Kasumi-1 (cell line): ENCODE measurements at regions not wholly inside any gene's neighbourhood (a gene's known extent, or its start where the extent isn't known, plus 50 kb on each side); places are given as distances from the start of the nearest gene placed in this dataset.

Experiments
- DNase-seq, 2 experiments: peaks; one replicate each; lab custom pipeline; 2025; lab: John Stamatoyannopoulos, UW

DNA sequence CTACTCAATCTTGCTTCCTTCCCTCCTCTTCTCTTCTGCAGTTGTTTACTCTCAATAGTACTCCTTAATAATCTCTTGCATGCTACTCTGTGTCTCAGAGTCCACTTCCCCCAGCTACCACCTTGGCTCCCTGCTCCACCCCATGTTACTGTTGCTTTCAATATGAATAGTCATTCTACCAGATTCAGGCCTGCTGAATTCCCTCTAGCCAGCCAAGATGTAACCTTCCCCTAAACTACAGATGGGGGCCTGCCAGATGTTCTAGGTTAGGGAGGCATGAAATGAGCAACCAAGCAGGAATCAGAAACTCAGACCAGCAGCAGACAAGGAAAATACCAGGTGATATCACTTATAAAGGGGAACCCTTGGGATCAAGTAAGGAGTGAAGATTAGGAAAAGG, 392.1 kb upstream of the DDHD1 start:
- DNase-seq = no peak

DNA sequence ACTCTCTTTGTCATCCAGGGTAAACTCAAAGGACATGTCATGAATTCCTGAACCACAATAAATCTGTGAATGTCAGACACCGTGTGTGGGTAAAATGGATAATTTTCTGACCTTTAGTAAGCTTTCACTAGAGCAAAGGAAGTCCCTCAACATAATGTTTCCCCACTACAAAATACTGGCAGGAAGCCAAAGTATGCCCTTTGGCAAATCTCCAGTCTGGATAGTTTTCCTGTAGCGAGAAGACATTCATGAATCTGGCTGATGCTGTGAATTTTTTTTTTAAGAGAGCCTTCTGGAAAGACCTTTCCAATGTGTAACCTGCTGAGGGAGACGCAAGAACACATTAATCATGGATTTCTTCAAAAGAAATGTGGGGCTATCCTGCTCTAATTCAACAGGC, 389.6 kb upstream of the DDHD1 start:
- DNase-seq = no peak

DNA sequence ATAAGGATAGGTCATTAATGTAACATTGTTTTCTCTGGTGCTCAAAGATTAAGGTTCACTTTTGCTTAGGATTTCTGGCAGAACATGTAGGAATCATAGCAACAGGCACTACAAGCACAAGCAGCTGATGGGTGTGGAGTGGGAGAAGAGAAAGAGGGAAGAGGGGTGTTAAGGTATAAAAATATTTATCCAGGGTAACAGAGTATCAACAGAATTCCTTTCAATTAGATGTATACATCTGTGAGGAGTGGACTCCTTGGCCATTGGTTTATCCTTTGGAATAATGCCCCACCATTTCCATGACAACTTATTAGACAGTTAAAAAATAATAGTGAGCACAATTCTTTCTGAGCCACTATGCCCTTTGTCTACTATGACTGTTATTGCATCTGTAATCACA, 388.3 kb upstream of the DDHD1 start:
- DNase-seq = no peak

DNA sequence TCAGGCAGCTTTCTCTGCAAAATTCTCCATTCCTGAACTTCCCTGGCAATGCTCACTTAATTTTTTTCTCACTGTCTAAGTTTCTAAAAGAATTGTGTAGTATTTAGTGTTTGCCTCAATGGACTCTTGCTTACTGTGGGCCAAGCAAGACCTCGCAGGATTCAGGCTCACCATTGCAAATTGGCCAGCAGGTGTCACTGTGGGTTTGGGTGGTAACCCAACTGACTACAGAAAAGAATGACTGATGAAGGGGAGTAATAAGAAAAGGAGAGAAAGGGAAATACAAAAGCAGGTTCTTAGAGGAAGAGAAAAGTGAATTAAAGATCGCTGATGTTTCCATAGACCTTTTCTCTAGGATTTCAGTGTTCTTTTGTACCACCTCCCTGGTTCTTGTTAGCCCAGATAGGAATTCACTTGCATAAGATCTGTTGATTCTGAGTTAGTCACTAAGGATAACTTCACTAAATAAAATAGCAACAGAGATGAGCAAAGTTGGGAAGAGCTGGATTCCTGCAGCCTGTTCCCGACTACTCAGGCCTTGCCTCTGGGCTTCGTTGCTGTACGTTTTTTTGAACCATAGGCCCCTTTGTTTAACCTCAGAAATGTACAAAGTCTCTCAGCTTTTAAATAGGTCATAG, 386.5 kb upstream of the DDHD1 start:
- peak; percentile 54 to 69 for DNase-seq

DNA sequence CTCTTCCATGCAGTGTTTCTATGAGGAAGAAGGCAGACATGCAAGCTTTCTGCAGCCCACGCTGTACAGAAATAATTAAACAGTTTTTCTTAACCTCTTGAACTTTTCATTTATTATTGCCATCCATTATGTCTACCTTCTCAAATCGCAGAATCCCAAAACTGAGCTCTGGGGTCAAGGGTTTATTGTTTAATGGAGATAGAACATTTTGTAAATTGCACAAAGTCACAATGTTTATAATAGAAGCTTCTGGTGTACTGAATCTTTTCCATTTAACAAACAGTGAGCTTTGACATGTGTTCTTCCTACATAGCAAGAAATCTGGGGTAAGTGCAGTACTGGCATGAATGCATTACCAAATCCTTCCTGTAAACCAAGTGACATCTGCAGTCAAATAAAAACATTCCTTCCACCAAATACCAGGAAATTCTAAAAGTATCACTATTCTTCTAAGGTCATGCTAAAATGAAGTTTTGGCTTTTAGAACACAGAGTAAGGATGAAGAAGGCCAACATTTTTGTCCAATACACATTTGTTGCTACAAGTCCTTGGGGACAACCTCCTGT, 385.3 kb upstream of the DDHD1 start:
- DNase-seq = no peak

DNA sequence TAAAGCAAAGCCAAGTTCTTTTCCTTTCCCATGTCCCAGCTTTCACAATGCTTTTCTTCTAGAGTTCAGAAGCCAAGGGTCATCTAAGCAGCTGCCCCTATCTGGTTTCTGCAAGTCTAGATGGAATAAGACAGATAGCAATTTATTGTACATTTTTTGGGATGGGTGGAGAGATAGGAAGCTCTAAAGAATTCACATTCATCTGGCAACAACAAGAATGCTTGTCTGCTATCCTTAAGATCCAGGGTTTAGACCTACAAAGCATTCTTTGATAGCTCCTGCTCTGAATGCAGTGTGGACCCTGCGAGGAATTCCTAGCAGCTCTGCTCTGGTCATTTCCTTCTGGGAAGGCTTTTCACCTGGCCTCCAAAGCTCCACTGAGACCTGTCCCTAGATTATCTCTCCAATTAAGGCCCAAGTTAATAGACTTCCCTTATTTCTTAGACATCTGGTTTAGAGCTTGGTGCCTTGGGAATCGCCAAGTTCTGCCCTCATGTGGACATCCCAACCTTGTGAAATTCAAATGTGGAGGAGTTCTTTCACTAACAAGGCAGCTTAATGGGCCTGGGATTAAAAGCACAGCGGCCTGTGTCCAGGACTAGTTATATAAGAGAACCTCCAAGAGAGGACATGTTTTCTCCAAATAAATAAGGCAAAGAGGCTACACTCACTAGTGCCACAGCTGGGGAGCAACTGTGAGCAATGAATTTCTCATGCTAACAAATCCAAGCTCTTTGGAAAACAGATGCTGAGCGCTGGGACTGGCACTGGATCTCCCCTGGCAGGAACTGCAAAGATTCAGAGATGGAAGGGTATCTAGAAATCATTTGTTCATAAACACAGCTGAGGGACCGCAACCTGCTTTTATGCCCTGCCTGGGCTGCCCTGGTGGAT, 384.5 kb upstream of the DDHD1 start:
- no peak for DNase-seq

DNA sequence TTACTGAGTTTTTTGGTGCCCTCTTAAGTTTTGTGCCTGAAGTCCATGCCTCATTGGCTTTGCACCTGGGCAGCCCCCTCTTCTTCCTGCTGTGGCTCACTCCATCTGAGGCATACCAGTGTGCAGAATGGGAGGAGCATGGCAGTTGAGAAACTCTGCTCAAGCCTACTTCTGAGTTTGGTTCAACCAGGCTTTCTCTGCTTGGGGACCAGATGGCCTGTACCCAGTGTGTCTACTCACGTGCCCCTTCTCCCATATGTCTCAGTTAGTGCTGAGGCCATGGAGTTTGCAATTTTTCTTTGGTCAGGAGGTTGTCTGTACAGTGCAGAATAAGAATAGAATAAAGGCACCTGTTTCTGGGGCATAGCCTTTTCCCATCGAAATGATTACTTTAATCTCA, 383.3 kb upstream of the DDHD1 start:
- DNase-seq = no peak

DNA sequence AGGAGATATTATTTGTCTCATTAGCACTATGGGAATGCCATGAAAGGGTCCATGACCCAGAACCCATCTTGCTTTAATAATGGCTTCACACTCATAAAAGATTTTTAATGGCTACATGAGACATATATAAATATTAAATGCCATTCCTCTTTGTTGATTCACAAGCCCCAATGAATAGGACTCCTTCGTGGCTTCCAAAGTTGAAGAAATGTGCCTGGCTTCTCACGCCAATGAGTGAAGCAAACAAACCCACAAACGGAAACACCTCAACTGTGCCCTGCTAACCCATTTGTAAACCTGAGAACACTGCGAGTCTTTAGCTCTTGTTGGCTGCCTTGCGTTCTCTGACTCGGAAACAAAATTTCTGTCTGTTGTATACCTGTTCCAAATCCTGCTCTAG, 381.7 kb upstream of the DDHD1 start:
- DNase-seq = no peak

DNA sequence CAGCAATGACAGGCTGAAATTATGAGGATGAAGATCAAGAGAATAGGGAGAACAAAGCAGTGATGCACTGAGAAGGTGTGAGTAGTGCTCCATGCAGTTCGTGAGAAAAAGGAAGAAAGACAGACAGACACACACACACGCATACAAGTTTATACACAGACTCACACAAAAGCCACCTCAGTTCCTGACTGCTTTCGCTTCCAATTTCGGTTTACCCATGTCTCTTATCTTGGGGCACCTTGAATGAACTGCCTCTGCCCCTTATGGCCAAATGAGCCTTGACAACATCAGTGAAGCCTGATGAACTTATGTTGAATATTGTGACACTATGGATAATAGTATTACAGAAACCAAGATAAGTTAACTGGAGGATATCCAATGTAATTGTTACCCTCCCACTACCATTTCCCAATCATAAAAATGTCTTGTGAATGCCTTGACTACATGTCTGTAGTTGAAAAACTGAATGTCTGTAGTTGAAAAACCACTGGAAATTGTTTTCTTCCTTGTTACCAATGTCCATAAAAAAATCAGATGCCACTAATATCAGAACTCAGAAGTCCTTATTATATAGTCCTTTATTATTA, 380.4 kb upstream of the DDHD1 start:
- no peak for DNase-seq

DNA sequence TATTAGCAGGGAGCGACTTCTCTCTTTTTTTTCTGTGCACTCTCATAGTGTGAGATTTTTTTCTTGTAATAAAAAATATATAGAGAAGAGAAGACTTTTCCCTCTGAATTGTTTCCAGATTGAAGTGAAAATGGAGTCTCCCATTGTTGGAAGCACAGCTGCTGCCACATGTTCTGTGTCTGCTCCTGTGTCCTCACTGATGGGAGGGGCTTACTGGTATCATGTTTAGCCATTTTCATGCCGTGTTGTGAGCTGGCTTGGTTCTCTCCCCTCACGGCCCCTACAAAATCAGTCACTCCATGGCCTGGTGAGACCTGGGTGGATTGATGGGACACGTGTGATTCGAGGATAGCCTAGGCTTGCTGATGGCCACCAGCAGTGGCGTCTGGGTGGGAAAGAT, 379.7 kb upstream of the DDHD1 start:
- no peak for DNase-seq

DNA sequence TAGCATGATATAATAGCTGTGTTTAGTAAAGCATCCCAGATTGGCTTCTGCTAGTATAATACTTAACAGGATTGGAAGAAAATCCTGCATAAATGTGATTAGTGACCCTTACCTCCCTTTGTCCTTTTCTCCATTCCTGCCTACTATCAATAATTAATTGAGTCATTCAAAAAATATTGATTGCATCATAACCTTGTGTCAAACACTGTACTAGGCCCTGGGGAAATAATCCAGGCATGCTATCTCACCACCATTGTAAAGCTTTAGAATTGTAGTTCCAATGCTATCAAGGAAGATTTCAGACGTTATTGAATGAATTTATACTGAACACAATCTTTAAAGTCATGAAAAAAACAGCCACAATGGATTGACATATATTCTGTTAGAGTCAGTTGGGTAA, 378.6 kb upstream of the DDHD1 start:
- DNase-seq = no peak

DNA sequence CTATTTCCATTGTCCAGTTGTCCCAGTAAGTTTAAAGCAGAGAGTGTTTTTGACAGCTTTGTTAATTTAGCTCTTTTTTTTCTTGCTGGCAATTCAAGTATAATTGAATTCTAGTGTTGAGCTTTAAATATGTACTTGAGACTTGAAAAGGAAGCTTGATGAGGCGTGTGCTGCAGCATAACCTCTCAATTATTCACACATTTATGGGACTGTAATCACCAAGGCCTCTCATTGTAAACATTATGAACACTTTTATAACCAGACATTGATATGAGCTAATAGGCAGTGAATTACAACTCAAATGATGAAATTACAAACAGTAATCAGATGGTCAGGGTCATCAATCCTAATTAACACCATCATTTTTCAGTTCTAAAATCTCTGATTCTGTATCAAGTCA, 378.0 kb upstream of the DDHD1 start:
- DNase-seq = no peak

DNA sequence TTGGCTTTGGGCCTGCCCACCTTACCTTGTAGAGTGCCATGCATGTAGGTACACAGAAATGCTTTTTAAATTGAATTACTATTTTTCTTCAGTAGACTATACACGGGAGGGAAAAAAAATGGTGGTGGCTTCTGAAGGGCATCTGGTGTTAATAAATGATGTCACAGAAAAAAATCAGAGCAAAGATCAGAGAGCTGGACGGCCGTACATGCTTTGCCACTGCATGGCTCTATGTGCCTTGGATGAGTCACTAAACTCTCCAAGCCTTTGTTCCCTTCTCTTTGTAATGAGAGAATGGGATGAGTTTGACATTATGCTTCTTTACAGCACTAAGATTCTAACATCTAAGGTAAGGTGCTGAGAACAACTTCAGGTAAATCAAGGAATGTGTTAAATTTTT, 376.4 kb upstream of the DDHD1 start:
- DNase-seq = no peak

DNA sequence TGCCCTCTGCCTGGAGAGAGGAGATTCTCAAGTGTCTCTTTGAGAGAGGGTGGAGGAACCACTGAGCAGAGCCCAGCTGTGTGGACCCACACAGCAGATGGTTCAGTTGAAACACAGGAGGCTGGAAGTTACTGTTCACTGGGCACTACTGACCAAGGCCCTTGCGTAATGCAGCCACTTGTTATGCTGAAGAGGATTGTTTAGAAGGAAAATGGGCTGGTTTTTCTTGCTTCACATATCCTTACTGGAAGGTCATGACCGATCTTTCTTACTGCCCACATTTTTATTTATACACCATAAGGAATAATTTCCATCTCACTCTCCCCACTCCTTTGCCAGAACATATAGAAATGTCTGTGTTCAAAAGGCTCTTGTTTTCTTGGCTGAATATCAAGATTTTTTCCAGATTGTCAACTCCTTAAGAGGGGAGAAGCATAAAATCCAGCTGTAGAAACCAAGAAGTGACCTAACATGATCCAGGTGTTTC, 375.1 kb upstream of the DDHD1 start:
- DNase-seq = no peak

DNA sequence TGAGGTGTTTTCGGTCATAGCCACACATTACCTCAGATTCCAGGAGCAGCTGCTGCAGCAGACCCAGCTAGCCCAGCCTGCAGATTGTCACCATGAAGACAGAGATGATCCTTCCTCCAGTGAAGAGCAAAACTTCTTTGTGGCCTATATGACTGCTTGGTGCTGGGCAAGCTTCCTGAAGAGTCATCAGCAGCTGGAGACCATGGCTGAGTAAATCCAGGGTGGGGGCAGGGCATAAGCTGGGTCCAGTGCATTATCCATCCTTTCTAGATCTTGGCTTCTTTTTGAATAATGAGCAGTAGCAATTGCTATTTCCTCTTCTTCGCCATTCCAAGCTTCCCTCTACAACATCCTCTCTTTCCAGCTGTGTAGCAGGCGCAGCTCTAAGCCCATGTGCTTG, 373.1 kb upstream of the DDHD1 start:
- DNase-seq = no peak

DNA sequence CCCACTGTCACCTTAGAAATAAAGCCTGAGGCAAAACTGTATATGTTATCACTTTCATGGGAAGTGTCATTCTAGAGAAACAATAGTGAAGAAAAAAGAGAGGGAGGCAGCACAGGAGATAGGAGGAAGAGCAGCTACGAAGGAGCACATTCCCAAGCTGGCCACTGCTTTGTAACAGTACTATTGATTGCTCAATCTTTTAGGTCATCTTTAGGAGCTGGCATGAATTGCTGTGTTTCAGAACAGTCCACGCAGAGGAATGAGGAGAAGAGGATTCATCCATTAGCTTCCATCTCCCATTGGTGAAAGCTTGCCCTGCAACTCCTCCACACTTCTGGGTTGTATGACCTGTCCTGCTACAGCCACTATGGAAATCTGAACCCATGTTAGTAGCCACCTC, 372.5 kb upstream of the DDHD1 start:
- DNase-seq = no peak

DNA sequence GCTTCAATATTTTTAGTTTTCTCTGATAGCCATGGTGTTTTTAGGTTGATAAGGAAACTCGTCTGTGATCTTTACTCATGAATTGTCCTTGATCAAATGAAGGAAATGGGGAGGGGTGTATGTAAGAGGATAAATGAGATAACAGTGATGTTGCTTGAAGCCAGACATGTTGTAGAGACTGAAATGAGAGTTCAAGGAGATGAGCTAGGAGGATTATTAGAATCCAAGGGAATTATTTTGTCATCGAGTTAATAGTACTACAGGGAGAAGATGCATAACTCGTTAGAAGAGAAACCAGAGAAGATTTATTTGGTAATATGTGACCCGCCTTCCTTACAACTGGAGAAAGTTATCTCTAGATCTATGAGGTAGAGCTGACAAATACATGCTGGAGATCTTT, 371.3 kb upstream of the DDHD1 start:
- no peak for DNase-seq

DNA sequence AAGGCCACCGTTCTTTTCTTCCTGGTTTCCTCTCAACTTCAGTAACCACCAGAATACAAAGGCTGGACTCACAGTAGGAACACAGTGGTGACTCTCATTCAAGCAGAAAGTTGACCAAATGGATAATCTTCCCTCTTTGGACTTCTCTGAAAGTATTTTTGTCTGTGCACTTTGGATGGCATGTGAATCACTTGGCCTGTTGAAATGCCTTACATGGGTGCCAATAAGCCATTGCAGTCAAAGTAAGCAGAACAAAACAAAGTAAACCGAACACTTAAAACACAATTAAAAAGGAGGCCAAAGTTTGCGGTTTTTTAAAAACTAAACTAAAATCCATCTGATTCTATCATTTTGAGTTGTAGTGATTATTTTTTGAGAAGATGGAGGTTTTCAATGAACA, 370.1 kb upstream of the DDHD1 start:
- DNase-seq = no peak

DNA sequence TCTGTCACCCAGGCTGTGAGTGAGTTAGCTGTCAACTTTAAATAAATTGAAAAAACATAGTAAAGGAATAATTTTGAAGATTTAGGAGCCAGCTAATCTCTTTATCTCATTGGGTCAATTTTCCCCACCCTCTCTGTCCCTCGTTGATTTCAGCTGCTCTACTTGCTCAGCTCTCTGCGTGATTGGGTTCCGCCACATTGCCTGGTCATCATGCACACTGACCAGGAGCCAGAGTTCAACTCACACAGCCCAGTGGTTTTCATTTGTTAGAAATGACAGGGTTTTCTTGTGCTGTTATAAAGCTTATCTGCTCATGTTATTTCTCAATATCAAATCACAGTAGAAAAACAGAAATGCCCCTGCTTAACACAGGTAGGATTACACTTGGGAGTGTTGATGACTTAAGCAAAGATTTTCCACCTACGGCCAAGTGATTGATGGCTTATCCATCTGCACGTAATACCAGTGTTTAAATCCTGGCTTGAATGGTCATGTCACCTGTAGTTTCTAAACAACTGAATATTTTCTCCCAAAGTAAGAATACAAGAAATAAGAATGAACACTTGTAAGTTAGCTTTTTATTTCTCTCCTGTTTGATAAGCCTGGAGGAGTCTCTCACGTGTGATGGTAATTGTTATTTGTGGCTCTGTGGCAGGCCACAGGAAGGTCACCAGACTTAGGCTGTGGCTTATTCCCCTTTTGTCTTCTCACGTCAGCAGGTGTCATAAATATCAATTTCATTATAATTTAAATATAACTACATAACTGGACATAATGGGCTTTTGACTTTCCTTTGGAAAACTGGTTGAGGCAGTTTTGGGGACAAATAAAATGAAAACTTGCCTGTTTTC, 367.2 kb upstream of the DDHD1 start:
- no peak for DNase-seq

DNA sequence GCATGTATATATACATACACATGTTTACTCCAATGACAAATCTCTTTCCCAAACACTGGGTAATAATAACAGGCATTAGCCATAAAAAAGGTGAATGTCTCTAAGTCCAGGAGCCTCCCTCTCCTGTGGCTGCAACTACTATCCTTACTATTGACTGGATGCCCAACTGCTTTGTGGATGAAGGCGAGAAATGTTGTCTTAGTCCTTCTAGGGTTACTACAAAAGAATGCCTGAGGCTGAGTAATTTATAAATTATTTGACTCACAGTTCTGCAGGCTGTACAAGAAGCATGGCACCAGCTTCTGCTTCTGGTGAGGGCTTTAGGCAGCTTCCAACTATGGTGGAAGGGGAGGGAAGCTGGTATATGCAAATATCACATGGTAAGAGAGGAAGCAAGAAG, 366.0 kb upstream of the DDHD1 start:
- no peak for DNase-seq

DNA sequence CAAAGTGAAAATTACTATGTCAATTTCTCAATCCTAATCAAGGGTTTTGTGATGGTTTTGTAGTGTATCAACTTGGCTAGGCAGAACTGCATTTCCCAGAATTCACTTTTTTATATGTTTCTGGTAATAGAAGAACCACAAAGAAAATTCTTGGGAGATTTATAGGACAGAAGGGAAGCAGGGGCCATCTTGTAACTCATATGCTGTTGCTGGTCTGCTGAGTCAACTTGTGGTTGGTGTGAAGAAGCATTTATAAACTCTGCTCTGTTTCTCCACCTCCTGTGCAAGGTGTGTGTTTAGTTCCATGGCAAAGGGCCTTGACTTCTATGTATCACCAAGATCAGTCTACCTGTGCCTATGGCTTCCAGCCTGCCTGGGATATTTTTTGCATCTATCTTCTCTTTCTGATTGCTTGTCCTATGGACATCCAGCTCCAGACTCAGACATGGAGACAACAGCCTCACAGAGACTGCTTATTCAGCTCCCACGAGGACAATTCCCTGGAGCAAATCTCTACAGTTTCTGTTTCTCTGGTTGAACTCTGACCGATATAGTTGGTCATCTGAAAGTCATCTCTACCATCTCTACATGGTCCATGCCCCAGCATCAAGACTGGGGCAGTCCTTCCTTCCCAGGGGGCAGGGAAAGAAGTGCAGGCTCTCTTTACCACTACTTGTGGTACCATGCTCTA, 364.3 kb upstream of the DDHD1 start:
- no peak for DNase-seq
